ENCODE measurements at regions not wholly inside any gene's neighbourhood (a gene's known extent, or its start where the extent isn't known, plus 50 kb on each side); places are given as distances from the start of the nearest gene placed in this dataset.

- ATAC-seq, result no peak
- intact Hi-C loops (cut with DNase I), result no loop called here
- Histone ChIP-seq H3K9me3 (no peaks in the 10 kb centered on the region), H3K27me3 (ENCODE audit: insufficient read depth in 3 of 3, low read length in 2 of 3) (no peaks in the 10 kb centered on the region), H3K4me1 (no peaks in the 10 kb centered on the region), H3K4me3 (no peak overlapping the region), H3K27ac (no peak overlapping the region), H3K36me3 (ENCODE audit: insufficient read depth in 1 of 2, low read depth in 1 of 2) (no peaks in the 10 kb centered on the region)
- WGBS, 3 donors, result 81 to 82% (median 82%) methylated on average over 14 of the region's 14 CpGs
- TF ChIP-seq CTCF (IDR thresholded peaks at IDR 0.05), result no peak
- DNase-seq, result no peak
These were observed 218.4 kb upstream of the HS6ST1 start for GRCh38 chr2:128536925-128537620.

DNA sequence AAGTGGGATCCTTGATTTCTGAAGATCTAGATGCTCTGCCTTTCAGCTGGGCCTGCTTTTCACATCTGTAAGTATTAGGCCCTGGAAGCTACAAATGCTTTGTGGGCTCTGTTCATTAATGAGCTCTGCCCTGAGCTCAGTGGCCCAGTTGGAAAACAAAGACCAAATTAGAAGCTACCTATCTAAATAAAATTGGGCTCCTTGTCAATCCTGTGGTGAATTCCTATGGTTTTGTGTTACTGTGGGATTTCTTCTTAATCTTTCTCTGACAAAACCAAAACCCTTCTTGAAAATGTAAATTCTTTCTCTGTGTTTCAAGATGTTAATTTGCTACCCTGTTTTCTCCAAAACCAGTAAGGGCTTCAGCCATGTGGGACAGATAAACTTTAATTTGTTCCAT, 219.0 kb upstream of the HS6ST1 start:
- H3K4me1 ChIP-seq, result no peaks in the 10 kb centered on the region
- no peak overlapping the region for H3K27ac ChIP-seq
- no peaks in the 10 kb centered on the region for H3K27me3 ChIP-seq (ENCODE audit: insufficient read depth in 3 of 3, low read length in 2 of 3)
- no peak overlapping the region for H3K4me3 ChIP-seq
- no peak for TF ChIP-seq CTCF (IDR thresholded peaks at IDR 0.05)
- no peaks in the 10 kb centered on the region for H3K36me3 ChIP-seq (ENCODE audit: insufficient read depth in 1 of 2, low read depth in 1 of 2)
- ATAC-seq (no peak), DNase-seq (no peak)
- intact Hi-C loops (cut with DNase I), result no loop called here
- no peaks in the 10 kb centered on the region for H3K9me3 ChIP-seq

GRCh38 chr2:128538396-128538795, 219.7 kb upstream of the HS6ST1 start:
- intact Hi-C loops (cut with DNase I), result no loop called here
- 85 to 96% (median 93%) methylated on average over 2 of the region's 2 CpGs for WGBS, 3 donors
- ATAC-seq, result no peak
- no peak overlapping the region for H3K4me3 ChIP-seq
- H3K27ac ChIP-seq, result no peak overlapping the region
- H3K27me3 ChIP-seq (ENCODE audit: insufficient read depth in 3 of 3, low read length in 2 of 3), result no peaks in the 10 kb centered on the region
- H3K36me3 ChIP-seq (ENCODE audit: insufficient read depth in 1 of 2, low read depth in 1 of 2), result no peaks in the 10 kb centered on the region
- H3K4me1 ChIP-seq, result no peaks in the 10 kb centered on the region
- TF ChIP-seq CTCF (IDR thresholded peaks at IDR 0.05), result no peak
- no peaks in the 10 kb centered on the region for H3K9me3 ChIP-seq
- DNase-seq, result no peak

GRCh38 chr2:128540670-128541069, 222.0 kb upstream of the HS6ST1 start:
- DNase-seq (no peak), ATAC-seq (no peak)
- H3K36me3 ChIP-seq (ENCODE audit: insufficient read depth in 1 of 2, low read depth in 1 of 2), result no peaks in the 10 kb centered on the region
- H3K27ac ChIP-seq, result no peak overlapping the region
- H3K4me1 ChIP-seq, result no peaks in the 10 kb centered on the region
- no peaks in the 10 kb centered on the region for H3K27me3 ChIP-seq (ENCODE audit: insufficient read depth in 3 of 3, low read length in 2 of 3)
- no peaks in the 10 kb centered on the region for H3K9me3 ChIP-seq
- no peak for TF ChIP-seq CTCF (IDR thresholded peaks at IDR 0.05)
- no peak overlapping the region for H3K4me3 ChIP-seq
- intact Hi-C loops (cut with DNase I), result no loop called here
- WGBS, 3 donors, result 94 to 96% (median 95%) methylated on average over 3 of the region's 3 CpGs

DNA sequence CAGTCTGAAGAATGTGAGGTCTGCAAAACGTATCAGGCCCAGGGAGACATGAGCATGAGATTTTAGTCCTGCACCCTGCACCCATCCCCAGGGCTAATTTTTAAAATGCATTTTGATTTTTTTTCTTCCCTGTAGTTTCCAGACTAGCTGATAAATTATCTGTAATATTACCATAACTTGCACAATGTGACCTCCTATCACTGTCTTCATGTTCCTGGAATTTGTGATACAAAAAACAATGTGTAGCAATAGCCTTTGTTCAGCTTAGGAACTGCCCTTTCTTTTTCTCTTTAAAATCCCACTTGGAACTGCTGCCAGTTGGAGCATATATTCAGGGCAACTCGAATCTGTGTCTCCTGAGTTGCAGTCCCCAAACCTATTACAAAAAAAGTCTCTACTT, 222.8 kb upstream of the HS6ST1 start:
- Histone ChIP-seq H3K9me3 (no peaks in the 10 kb centered on the region), H3K27ac (no peak overlapping the region), H3K4me1 (no peaks in the 10 kb centered on the region), H3K36me3 (ENCODE audit: insufficient read depth in 1 of 2, low read depth in 1 of 2) (no peaks in the 10 kb centered on the region), H3K4me3 (no peak overlapping the region), H3K27me3 (ENCODE audit: insufficient read depth in 3 of 3, low read length in 2 of 3) (no peaks in the 10 kb centered on the region)
- ATAC-seq, result no peak
- WGBS, 3 donors, result 58 to 83% (median 76%) methylated on average over 2 of the region's 2 CpGs
- no peak for TF ChIP-seq CTCF (IDR thresholded peaks at IDR 0.05)
- no peak for DNase-seq
- intact Hi-C loops (cut with DNase I), result no loop called here

Data from psoas muscle (tissue), 7 donors.